NCI-H2081 treated with DMSO at 0.1 percent for 48 hours (cell line): ENCODE measurements at regions not wholly inside any gene's neighbourhood (a gene's known extent, or its start where the extent isn't known, plus 50 kb on each side); places are given as distances from the start of the nearest gene placed in this dataset.
"Not testable (repeated sequence)": the region's sequence is repeated elsewhere in the genome, so short reads cannot be mapped to it uniquely, and the experiment has no call there.

ENCODE experiments used
- DNase-seq: peaks from one replicate; lab custom pipeline; 2025; lab: John Stamatoyannopoulos, UW

DNA sequence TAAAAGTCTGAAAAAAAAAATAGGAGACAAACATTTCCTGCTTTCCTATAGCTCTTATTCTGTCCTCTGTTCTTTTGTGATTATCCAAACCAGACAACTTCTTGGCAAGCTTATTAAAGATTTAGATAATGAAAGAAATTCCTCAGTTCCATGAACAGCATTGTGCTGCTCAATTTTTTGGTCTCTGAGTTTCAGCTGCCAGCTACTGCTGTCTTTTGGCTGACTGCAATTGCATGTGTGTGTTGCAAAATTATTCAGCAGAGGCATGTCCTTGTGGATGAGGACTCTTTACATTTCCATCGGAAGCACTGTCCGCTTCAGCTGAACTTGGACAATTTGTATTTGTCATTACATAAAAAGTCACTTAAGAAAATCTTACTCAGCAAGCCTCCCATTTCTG is 397.3 kb upstream of the RASGRP1 start:
- no peak for DNase-seq

DNA sequence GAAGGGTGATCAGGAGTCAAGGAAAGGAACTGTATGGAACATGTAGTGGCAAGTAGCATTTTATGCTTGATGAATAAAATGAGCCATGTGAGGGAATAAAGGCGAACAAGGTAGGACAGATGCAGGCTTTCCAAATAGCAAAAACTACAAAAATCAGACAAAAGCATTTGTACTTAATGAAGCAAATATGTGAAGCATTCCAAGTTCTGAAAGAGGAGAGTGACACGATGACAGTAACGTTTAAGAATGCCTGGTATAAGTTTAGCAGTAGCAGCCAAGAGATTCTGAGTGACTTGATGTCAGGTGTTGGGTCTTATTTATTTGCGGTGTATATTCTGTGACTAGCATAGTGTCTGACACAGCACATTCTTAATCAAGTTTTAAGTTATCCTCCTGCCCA is 408.2 kb upstream of the RASGRP1 start:
- DNase-seq, result no peak

- no peak for DNase-seq
These were observed 410.8 kb upstream of the RASGRP1 start for GRCh38 chr15:38975282-38975990.

GRCh38 chr15:38991126-38991525 is 426.5 kb upstream of the RASGRP1 start:
- no peak for DNase-seq

DNA sequence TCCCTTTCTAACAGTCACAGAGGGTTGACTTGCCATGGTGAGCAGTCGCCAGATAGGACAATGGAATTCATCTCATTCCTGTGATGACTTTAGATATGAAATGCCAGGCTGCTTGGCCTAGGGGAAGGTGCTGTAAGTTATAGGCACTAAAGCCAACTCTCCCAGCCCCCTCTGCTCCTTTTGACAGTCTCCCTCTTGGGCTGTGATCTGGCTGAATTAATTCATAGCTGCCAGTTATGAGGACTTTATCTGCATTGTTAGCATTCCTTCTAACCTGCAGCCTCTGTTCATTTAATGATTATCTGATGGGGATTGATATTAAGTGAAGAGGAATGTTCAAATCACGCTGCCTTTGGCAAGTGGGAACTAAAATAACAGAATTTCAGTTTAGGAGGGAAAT is 427.1 kb upstream of the RASGRP1 start:
- no peak for DNase-seq

GRCh38 chr15:38992506-38992905 is 427.9 kb upstream of the RASGRP1 start:
- no peak for DNase-seq

- no peak for DNase-seq
These were observed 428.3 kb upstream of the RASGRP1 start for GRCh38 chr15:38992930-38993329.

GRCh38 chr15:38994310-38994709 is 429.7 kb upstream of the RASGRP1 start:
- no peak for DNase-seq

DNA sequence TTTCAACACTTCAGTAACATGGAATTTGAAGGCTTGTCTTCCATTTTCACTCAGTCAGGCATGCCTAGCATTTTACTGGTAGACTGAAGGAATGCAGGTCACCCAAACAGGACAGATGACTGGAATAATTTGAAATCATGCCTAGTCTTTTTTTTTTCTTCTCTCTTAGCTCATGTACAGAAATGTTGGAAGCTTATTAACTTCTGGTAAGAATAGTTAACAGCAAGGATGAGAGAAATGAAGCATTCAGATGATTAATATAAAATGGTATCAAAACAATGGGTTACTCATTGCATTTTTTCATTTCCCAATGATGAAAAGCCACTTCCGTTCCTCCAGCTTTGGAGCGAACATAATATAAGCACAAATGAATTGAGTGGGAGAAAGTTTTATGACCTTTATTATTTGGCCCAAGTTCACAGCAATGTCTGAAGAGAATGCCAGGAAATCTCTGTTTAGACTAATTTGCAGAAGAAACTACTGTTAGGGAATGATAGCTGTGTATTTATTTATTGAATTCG is 431.6 kb upstream of the RASGRP1 start:
- no peak for DNase-seq

- no peak for DNase-seq
These were observed 433.2 kb upstream of the RASGRP1 start for GRCh38 chr15:38997841-38998240.

GRCh38 chr15:39000008-39000734 is 435.6 kb upstream of the RASGRP1 start:
- DNase-seq, result no peak

DNA sequence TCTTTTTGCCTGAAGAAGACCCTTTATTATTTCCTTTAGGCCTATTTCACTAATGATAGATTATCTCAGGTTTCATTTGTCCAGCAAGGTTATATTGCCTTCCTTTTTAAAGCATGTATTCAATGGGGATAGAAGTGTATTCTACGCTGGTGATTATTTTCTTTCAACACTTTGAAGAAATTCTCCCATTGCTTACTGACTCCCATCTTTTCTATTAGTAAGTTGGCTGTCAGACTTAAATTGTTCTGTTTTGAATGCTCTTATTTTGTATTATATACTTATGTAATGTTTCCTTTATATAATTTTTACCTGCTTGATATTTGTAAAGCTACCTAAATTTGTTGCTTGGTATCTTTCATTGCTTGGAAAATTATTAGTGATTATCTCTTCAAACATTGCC is 445.1 kb upstream of the RASGRP1 start:
- DNase-seq, result no peak

GRCh38 chr15:39011066-39011465 is 446.5 kb upstream of the RASGRP1 start:
- DNase-seq, result not testable (repeated sequence)

DNA sequence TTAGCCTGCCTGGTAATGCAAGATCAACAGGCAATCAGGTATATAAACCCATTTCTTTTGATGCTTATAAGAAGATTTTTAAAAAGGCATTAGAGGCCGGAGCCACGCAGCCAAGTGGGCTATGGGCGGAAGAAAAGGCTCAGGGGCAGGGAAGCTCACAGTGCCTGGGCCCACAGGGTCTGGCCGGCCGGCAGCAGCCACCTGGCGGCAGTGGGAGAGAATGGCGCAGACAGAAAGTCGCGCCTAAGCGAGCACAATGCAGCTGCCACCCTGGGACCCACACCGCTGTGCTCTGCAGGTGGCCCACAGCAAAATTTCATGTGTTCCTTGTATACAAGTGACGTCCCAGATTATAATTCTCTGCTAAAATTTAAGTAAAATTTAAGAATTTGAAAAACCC is 448.6 kb upstream of the RASGRP1 start:
- no peak for DNase-seq

- no peak for DNase-seq
These were observed 450.1 kb upstream of the RASGRP1 start for GRCh38 chr15:39014682-39015081.

DNA sequence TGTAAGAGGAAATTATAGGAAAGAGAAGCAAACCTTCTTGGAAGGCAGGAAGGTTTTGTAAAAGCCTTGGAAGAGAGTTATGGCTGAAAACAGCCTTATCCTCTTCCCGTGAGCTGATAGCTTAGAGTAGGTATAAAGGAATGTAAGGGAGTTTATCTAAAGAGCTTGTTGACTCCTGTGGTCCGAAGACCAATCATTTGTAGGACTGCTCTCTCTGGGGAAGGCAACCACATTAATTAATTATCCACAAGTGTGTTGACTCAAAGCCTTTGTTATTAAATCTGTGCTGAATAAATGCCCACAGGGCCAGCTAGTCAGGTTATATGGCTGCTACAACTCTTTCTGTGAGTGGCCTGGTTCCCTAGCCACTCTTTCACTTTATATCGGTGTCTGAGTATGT is 452.1 kb upstream of the RASGRP1 start:
- no peak for DNase-seq

DNA sequence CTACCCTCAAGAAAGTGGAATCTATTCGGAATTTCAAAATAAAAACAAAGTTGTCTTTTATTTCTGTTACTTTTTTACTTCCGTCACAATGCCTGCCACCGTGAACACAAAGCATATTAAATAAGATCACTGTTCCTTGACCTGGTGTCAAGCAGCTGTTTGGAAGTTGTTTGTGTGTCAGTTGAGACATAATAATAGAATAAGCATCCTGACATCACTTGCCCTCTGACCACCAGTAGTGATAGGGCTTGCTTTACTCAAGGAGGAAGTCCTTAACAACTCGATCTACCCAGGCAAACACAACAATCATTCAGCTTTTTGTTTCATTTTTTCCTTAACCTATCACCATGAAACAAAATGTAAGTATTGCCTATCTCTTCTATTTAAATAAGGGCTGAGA is 454.4 kb upstream of the RASGRP1 start:
- no peak for DNase-seq

DNA sequence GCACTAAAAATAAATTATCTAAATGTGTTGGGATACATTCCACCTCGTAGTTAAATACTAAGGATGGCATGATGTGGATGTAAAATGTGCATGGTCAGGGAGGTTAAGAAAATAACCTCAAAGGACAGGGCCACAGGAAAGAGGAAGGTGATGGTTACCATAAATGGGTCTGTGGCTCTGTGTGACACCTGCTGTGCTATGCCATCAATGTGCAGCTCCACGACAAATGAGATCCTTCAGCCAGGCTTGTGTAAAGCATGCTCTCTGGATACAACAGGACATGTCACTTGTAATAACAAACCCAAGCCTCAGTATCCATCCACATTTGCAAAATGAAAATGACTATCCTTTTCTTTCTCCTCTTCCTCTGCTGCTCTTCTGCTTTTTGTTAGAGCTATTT is 456.7 kb upstream of the RASGRP1 start:
- DNase-seq, result no peak

DNA sequence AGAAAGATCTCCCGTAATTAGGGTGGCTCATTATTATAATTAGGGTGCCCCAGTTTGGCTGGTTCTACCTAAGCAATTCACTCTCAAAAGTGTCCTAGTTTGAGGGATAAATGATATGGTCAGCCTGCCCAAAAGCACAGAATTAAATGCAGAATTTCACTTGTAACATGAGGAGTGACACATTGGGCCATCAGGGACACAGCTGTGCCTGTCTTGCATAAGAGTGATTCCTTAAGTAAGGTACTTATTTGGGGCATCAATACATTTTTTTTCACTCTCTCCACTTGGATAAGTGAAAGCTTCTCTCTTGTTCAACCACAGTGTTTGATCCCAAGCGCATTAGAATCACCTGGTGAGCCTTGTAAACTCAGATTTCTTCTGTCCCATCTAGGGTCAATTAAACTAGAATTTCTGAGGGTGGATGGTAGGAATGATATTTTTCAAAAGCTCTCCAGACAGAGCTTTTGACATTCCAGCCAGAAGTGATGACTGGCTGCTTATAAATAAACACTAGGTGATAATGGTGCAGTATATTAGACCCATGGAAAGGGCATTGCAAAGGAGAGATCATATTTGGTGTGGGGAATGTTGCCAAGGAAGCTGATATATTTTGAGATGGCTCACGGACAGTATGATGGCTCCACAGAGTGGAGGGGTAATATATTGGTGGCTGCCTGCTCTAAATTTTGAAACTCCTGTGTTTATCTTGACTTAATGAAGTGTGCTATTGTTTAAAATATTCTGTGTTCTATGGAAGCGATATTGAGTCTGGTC is 458.1 kb upstream of the RASGRP1 start:
- no peak for DNase-seq

DNA sequence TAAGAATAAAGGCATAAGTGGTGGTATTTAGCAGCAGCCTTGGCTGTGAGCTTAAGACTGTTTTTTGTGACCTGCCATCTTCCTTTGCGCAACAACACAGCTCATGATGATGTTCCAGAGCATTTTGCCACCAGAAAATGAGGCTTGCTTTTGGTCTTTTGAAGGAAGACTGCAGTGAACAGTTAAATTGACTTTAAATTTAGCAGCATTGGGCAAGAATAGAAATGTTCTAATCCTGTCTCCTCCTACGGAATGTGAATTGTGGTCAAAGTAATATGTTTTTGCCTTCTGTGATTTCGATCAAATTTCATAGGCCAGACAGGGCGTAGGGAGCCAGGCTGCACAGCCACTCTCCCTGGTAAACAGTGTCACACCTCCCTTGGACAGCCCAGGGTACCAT is 460.7 kb upstream of the RASGRP1 start:
- no peak for DNase-seq

DNA sequence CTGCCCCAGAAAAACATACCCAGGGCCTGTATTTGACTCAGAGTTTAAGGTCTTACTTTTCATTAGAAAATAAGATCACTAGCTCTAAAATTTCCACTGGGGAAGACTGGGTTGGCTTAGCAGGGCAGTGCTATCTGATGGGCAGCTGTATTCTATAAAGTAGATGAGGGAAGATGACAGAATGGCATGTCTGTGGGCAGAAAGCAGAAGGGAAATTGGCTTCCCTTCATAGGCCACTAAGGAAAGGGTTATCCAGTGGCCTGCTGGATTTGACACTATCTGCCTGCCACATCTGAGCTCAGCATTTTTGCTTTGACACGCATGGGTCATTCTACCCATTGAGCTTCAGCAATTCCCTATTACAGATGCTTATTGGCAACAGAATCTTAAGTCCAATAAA is 461.3 kb upstream of the RASGRP1 start:
- no peak for DNase-seq

- no peak for DNase-seq
These were observed 463.5 kb upstream of the RASGRP1 start for GRCh38 chr15:39028069-39028468.

- no peak for DNase-seq
These were observed 465.1 kb upstream of the RASGRP1 start for GRCh38 chr15:39029741-39030140.
